AG04449 (cell line): ENCODE measurements at regions not wholly inside any gene's neighbourhood (a gene's known extent, or its start where the extent isn't known, plus 50 kb on each side); places are given as distances from the start of the nearest gene placed in this dataset.

Experiments used
- CTCF ChIA-PET: fragments of 350-600 bp; formaldehyde crosslinking; extraction: SDS; loops from one replicate; lab custom pipeline; 2021; ENCODE audit warnings: antibody characterized with exemption; lab: Yijun Ruan, JAX
- POLR2A ChIA-PET: fragments of 400-600, 350-600 bp; formaldehyde crosslinking; extraction: SDS; loops from one replicate; lab custom pipeline; 2020; ENCODE audit warnings: antibody characterized with exemption, inconsistent platforms; lab: Yijun Ruan, JAX
- DNase-seq: peaks from one replicate; pipeline ENCODE4 v3.0.0-alpha.2; 2010; ENCODE audit warnings: low read depth, low spot score
- H3K4me3 ChIP-seq: 2 replicates; pipeline ENCODE4 v1.5.1; 2011; ENCODE audit warnings: low read depth, mild to moderate bottlenecking, control low read depth, low read length
- TF ChIP-seq, protein P1 (sequence below): IDR thresholded peaks from one replicate; pipeline ENCODE4 v1.5.1; 2011; ENCODE audit warnings: mild to moderate bottlenecking, moderate library complexity, low read length, control low read depth, inconsistent platforms; ENCODE audit not compliant: insufficient read depth; ENCODE audit errors: missing control alignments

DNA sequence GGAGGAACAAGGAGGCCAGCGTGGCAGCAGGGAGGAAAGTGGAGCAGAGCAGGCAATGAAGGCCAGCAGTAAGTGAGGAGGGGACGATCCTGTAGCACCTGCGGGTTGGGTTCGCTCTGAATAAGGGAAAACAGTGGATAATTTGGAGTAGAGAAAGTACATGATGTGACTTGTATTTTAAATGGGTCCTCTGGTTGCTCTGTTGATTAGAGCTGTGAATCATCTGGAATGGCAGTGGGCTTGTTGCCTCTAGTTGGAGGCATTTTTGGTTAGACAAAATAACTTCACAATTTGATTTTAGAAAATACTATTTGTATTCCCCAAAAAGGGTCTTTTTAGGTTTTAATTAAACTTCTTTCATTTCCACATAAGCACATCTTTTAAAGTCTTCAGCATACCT, 277.4 kb downstream of the ARL4A start:
- TF ChIP-seq, protein P1, sequence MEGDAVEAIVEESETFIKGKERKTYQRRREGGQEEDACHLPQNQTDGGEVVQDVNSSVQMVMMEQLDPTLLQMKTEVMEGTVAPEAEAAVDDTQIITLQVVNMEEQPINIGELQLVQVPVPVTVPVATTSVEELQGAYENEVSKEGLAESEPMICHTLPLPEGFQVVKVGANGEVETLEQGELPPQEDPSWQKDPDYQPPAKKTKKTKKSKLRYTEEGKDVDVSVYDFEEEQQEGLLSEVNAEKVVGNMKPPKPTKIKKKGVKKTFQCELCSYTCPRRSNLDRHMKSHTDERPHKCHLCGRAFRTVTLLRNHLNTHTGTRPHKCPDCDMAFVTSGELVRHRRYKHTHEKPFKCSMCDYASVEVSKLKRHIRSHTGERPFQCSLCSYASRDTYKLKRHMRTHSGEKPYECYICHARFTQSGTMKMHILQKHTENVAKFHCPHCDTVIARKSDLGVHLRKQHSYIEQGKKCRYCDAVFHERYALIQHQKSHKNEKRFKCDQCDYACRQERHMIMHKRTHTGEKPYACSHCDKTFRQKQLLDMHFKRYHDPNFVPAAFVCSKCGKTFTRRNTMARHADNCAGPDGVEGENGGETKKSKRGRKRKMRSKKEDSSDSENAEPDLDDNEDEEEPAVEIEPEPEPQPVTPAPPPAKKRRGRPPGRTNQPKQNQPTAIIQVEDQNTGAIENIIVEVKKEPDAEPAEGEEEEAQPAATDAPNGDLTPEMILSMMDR = no peak
- POLR2A ChIA-PET = no interaction called here
- CTCF ChIA-PET = no interaction called here
- H3K4me3 ChIP-seq = no peak overlapping the region
- no peak for DNase-seq

DNA sequence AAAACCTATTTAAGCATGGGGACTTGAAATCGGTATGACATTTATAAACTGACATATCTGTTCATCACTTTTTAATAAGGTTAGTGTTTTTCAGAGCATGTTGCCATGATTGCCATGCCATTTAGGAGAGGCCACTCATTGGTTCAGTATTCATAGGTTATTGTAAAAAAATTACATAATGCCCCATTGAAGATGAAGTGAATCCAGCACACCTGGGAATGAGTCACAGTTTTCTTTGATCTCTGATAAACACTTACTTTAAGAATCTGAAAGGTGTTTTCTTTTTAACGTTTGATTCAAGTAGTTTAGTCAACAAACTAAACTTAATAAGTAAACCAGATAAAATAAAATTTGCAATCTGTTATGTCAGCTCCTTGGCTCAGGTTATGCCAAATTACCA, 278.3 kb downstream of the ARL4A start:
- no peak for DNase-seq
- H3K4me3 ChIP-seq = no peak overlapping the region
- POLR2A ChIA-PET = no interaction called here
- TF ChIP-seq, protein P1 = no peak
- CTCF ChIA-PET = no interaction called here

DNA sequence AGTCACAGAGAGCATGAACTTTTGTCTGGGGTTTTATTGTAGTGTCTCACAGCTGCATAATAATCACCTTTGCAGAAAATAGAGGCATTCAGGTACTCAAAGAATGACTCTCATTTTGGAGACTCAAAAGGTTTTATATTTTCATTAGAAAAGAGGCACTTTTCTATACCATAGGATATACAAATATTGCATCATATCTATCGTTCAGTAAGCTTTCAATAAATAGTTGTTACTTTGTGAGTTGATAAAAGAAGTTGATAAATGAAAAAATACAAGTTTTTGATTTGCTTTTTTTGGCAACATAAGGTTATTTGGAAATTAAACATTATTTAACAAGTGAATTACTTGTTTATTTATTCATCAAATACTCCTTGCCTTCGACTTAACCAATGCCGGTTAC, 279.9 kb downstream of the ARL4A start:
- DNase-seq = no peak
- POLR2A ChIA-PET = no interaction called here
- TF ChIP-seq, protein P1 = no peak
- H3K4me3 ChIP-seq = no peak overlapping the region
- CTCF ChIA-PET = no interaction called here

DNA sequence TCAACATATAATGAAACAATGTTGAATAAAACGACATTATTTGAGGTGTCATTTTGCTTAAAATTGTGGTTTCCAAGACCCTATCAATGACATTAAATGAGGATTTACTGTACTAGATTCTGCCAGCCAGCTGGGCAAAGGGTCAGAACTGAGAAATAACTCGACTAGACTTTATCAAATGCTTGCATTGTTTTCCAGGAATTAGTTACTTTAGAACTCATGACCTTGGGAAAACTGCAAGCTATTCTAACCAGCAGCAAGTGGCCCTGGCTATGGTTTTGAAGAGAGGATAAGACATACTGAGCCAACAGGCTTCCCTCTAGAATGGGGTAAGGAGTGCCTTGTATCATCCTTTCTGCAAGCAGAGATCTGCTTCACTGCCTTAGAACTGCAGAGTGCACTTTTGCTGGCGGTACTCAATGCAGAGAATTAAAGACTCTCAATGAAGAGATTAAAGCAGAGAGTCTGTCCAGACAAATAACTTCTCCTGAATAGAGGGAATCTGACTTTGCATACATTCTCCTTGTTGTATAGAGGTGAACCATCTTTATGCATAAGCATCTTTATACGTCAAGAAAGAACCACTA, 281.5 kb downstream of the ARL4A start:
- ChIA-PET CTCF (no interaction called here), POLR2A (no interaction called here)
- TF ChIP-seq, protein P1 = no peak
- H3K4me3 ChIP-seq = no peak overlapping the region
- no peak for DNase-seq

DNA sequence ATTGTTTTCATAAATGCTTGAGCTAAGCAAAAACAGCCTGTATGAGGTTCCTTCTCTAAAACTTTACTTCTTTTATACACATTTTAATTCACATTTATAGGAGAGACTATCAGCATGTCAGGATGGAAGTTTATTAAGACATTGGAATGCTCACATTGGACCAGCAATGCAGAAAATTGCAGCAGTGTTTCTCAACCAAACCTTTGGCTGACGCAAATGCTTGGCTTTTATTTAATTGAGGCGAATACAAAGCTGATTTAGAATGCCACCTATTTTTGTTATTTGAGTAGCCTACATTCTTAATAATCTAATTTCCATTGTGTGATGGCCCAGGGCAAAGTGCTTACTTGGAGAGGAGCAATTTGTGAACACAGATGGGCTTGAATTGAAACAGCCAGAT, 283.2 kb downstream of the ARL4A start:
- POLR2A ChIA-PET = no interaction called here
- CTCF ChIA-PET = no interaction called here
- no peak overlapping the region for H3K4me3 ChIP-seq
- DNase-seq = no peak
- TF ChIP-seq, protein P1 = no peak

DNA sequence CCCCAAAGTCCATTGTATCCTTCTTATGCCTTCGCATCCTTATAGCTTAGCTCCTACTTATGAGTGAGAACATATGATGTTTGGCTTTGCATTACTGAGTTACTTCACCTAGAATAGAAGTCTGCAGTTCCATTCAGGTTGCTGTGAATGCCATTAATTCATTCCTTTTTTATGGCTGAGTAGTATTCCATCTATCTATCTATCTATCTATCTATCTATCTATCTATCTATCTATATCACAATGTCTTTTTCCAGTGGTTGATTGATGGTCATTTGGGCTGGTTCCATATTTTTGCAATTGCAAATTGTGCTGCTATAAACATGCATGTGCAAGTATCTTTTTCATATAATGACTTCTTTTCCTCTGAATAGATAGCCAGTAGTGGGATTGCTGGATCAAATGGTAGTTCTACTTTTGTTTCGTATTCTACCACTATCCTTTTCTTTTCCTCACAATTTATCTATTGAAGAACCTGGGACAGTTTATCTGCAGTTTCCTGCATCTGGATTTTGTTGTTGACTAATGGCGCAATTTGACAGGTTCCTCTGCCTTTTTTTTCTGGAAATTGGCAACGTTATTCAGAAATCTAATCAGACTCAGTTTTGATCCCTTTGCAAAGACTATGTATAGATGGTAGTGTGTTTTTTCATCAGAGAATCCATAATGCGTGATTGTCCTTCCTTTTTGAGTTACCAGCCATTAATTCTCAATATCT, 287.2 kb downstream of the ARL4A start:
- TF ChIP-seq, protein P1 = no peak
- CTCF ChIA-PET = no interaction called here

More for the DNA sequence above, 287.2 kb downstream of the ARL4A start:
- no peak for DNase-seq
- POLR2A ChIA-PET = no interaction called here
- no peak overlapping the region for H3K4me3 ChIP-seq
